Gastroesophageal sphincter (tissue), 4 donors: ENCODE measurements at regions not wholly inside any gene's neighbourhood (a gene's known extent, or its start where the extent isn't known, plus 50 kb on each side); places are given as distances from the start of the nearest gene placed in this dataset.
A peak's percentile ranks its signal among the peaks of the same experiment; 100 is the strongest.

Experiments used
- ATAC-seq: fragments of 150-250 bp; one replicate; pipeline ENCODE4 v1.9.1; 2016; ENCODE audit warnings: mild to moderate bottlenecking, moderate library complexity
- H3K27ac ChIP-seq, 4 donors: fragments of 200-600 bp; sonication (generic) in 3 of 4; 1 replicate in 3 of 4; 2 replicates in 1 of 4; pipeline ENCODE4 v1.5.1; 2016 to 2019
- H3K27me3 ChIP-seq: fragments of 200-600 bp; sonication (generic); one replicate; pipeline ENCODE4 v1.5.1; 2019
- H3K36me3 ChIP-seq, 2 donors: fragments of 200-600 bp; sonication (generic); one replicate each; pipeline ENCODE4 v1.5.1; 2019; ENCODE audit warnings: control low read depth in 1 of 2
- H3K4me1 ChIP-seq, 3 donors: fragments of 200-600 bp; sonication (generic); 1 replicate in 2 of 3; 2 replicates in 1 of 3; pipeline ENCODE4 v1.5.1; 2016 to 2019; ENCODE audit warnings: control low read depth in 2 of 3
- H3K4me3 ChIP-seq, 2 donors: fragments of 200-600 bp; sonication (generic); one replicate each; pipeline ENCODE4 v1.5.1; 2019; ENCODE audit warnings: mild to moderate bottlenecking in 1 of 2, moderate library complexity in 1 of 2
- H3K9me3 ChIP-seq, 3 donors: fragments of 200-600 bp; sonication (generic); one replicate each; pipeline ENCODE4 v1.5.1; 2017 to 2019; ENCODE audit warnings: control low read depth in 2 of 3
- EP300 ChIP-seq: sonication (generic); formaldehyde crosslinking; IDR thresholded peaks from one replicate; pipeline ENCODE4 v1.6.1; 2017; ENCODE audit warnings: antibody characterized with exemption, mild to moderate bottlenecking
- POLR2A ChIP-seq, 2 donors: fragments of 450-650 bp; IDR thresholded peaks; one replicate each; pipeline ENCODE4 v1.6.1; 2017; ENCODE audit warnings: antibody characterized with exemption in 2 of 2, mild to moderate bottlenecking in 2 of 2, moderate library complexity in 1 of 2
- POLR2AphosphoS5 ChIP-seq: sonication (generic); formaldehyde crosslinking; IDR thresholded peaks from one replicate; pipeline ENCODE4 v1.6.1; 2017; ENCODE audit warnings: antibody characterized with exemption
- WGBS, 2 donors: methylation state at CpG; one replicate each; pipeline ENCODE4 v1.1.5; 2018; ENCODE audit warnings: low coverage in 1 of 2; 5-methylcytosine and 5-hydroxymethylcytosine counted together
- TF ChIP-seq, protein P1 (sequence below), 4 experiments: fragments of 200-600 bp in 2 of 4; fragments of 450-650 bp in 2 of 4; sonication (generic) in 1 of 4; IDR thresholded peaks; one replicate each; pipeline ENCODE4 v1.5.1; 2017 to 2019; ENCODE audit warnings: antibody characterized with exemption in 4 of 4, mild to moderate bottlenecking in 2 of 4, moderate library complexity in 2 of 4

DNA sequence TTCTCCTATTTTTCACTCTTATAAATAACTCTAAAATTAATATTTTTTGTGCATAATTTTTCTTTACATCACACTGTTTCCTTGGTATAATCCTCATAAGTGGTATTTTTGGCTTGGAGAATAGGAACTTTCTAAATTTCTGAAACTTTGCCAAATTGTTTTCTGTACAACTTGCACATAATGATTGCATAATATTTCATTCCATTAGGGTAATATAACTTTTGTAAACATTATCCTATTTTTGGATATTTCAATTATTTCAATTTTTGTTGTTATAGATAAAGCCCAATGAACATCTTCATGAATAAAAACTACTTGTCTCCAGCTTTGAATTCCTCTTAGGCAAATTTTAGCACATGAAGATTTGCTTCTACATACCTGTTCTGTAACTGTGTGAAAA lies 135.9 kb downstream of the ELAPOR2 start:
- ATAC-seq, result no peak
- Histone ChIP-seq H3K27ac (no peak overlapping the region), H3K9me3 (no peaks in the 10 kb centered on the region), H3K4me1 (no peaks in the 10 kb centered on the region), H3K36me3 (peaks cover 0 to 4% of the 10 kb centered on the region in 2 donors), H3K4me3 (no peak overlapping the region), H3K27me3 (no peaks in the 10 kb centered on the region)
- TF ChIP-seq POLR2AphosphoS5 (no peak), POLR2A (IDR thresholded peaks at IDR 0.05) (no peak), EP300 (no peak)
- TF ChIP-seq, protein P1, sequence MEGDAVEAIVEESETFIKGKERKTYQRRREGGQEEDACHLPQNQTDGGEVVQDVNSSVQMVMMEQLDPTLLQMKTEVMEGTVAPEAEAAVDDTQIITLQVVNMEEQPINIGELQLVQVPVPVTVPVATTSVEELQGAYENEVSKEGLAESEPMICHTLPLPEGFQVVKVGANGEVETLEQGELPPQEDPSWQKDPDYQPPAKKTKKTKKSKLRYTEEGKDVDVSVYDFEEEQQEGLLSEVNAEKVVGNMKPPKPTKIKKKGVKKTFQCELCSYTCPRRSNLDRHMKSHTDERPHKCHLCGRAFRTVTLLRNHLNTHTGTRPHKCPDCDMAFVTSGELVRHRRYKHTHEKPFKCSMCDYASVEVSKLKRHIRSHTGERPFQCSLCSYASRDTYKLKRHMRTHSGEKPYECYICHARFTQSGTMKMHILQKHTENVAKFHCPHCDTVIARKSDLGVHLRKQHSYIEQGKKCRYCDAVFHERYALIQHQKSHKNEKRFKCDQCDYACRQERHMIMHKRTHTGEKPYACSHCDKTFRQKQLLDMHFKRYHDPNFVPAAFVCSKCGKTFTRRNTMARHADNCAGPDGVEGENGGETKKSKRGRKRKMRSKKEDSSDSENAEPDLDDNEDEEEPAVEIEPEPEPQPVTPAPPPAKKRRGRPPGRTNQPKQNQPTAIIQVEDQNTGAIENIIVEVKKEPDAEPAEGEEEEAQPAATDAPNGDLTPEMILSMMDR (IDR thresholded peaks at IDR 0.05), result no peak

DNA sequence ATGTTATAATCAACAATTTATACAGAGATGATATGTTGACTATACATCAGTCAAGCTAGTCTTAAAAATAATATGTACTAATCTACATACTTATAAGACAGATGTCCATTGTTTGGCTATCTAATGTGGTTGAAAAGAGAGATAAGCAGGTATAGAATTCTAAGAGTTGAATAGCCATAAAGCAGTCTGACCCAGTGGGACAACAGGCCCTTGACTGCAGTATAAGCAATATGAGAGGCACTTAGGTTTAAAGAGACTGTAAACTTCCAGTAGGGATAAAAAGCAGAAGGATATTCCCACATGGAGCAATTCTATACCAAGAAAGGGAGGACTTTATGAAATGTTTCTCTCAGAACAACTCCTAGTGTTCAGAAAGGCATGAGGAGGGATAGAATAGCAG lies 139.3 kb downstream of the ELAPOR2 start:
- no peak for TF ChIP-seq POLR2AphosphoS5
- TF ChIP-seq EP300, result no peak
- no peak for TF ChIP-seq POLR2A (IDR thresholded peaks at IDR 0.05)
- TF ChIP-seq, protein P1 (IDR thresholded peaks at IDR 0.05), result no peak
- ATAC-seq, result no peak
- no peak overlapping the region for H3K27ac ChIP-seq

DNA sequence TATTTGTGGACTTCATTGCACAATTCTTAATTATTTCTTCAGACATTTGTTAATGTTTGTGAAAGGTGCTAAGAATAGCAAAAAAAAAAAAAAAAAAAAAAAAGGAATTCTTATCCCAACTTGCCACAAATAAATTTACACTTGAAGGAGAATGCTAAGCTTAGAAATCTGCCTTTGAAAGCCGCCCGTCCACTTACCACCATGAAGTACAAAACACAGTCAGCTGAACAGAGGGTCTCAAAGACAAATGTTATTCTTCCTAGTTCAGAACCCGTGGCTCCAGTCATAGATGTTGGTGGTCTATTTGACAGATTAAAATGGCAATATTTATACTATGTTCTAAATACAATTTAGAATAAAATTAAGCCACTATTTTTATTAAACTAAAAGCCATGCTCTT lies 141.2 kb downstream of the ELAPOR2 start:
- ATAC-seq, result no peak
- Histone ChIP-seq H3K27ac (no peak overlapping the region), H3K4me3 (no peak overlapping the region), H3K9me3 (no peaks in the 10 kb centered on the region), H3K4me1 (no peaks in the 10 kb centered on the region), H3K36me3 (peaks cover 0 to 9% of the 10 kb centered on the region in 2 donors), H3K27me3 (no peaks in the 10 kb centered on the region)
- no peak for TF ChIP-seq EP300
- TF ChIP-seq POLR2A (IDR thresholded peaks at IDR 0.05), result no peak
- TF ChIP-seq, protein P1 (IDR thresholded peaks at IDR 0.05), result no peak
- no peak for TF ChIP-seq POLR2AphosphoS5
- WGBS, 2 donors, result 66 to 67% methylated on average over 3 of the region's 3 CpGs

More for the DNA sequence above, 139.3 kb downstream of the ELAPOR2 start:
- Histone ChIP-seq H3K4me3 (no peak overlapping the region), H3K36me3 (peaks cover 0 to 1% of the 10 kb centered on the region in 2 donors), H3K9me3 (no peaks in the 10 kb centered on the region), H3K4me1 (no peaks in the 10 kb centered on the region), H3K27me3 (no peaks in the 10 kb centered on the region)

DNA sequence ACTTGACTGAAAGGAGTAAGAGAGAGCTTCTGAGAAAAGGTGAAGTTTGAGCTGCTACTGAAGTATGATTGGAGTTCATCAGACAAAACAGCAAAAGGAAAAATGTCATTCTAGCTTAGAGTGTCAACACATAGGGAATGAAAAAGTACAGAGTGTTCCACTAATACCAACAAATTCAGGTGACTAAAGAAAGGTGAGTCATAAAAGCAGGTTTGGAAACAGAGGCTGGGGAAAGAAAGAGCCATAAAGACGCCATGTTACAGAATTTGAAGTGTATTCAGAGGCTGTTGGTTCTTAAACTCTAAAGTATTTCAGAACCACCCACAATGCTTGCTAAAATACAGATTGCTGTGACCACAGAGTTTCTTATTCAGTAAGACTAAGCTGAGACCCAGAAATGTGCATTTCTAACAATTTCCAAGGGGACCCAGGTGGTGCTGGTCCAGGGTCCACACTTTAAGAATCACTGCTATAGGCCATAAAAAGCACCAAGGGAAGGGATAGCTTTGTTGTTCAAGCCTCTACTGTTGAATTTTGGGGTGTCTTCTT lies 143.1 kb downstream of the ELAPOR2 start:
- no peak overlapping the region for H3K27ac ChIP-seq
- TF ChIP-seq POLR2A (IDR thresholded peaks at IDR 0.05), result no peak
- TF ChIP-seq, protein P1 (IDR thresholded peaks at IDR 0.05), result no peak
- no peaks in the 10 kb centered on the region for H3K4me1 ChIP-seq
- H3K27me3 ChIP-seq, result no peaks in the 10 kb centered on the region
- no peak overlapping the region for H3K4me3 ChIP-seq
- H3K36me3 ChIP-seq, result peaks cover 0 to 27% of the 10 kb centered on the region in 2 donors
- ATAC-seq, result no peak
- 75 to 100% methylated on average over 1 of the region's 1 CpG for WGBS, 2 donors
- H3K9me3 ChIP-seq, result no peaks in the 10 kb centered on the region

DNA sequence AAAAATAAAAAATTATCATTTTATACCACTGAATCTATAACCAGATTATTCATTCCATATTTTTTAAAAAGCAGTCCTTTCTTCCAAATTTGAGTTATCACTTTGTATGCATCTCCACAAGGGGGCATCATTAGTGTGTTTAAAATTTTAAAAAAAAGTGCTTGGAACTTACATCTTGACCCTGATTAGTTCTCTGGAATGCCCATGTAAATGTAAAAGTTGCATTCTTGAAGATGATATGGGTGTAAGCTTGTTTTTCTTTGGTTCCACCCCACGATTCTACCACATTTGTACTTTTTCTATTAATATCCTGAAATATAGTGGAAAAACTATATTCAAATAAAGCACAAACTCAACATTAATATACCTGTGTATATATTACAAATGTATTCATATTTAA lies 144.9 kb downstream of the ELAPOR2 start:
- Histone ChIP-seq H3K4me1 (no peaks in the 10 kb centered on the region), H3K4me3 (no peak overlapping the region), H3K27me3 (no peaks in the 10 kb centered on the region), H3K36me3 (peaks cover 0 to 41% of the 10 kb centered on the region in 2 donors), H3K27ac (no peak overlapping the region), H3K9me3 (no peaks in the 10 kb centered on the region)
- ATAC-seq, result no peak
- WGBS, 2 donors, result 22 to 63% methylated on average over 1 of the region's 1 CpG
- TF ChIP-seq POLR2A (IDR thresholded peaks at IDR 0.05) (no peak), POLR2AphosphoS5 (no peak)
- TF ChIP-seq, protein P1 (IDR thresholded peaks at IDR 0.05), result peak in 3 of 4 experiments; percentile 7 to 32 (median 24)
